Effector memory CD8-positive, alpha-beta T cell (primary cell): ENCODE measurements at regions not wholly inside any gene's neighbourhood (a gene's known extent, or its start where the extent isn't known, plus 50 kb on each side); places are given as distances from the start of the nearest gene placed in this dataset.

Experiments
- ATAC-seq: fragments of 150-1000 bp; cut with Tn5 transposase; replicated peaks from 2 replicates; pipeline ENCODE4 v1.10.0; 2021; ENCODE audit warnings: mild to moderate bottlenecking, moderate library complexity
- DNase-seq, 3 experiments: peaks; one replicate each; pipeline ENCODE4 v3.0.0; 2021
- H3K27ac Mint-ChIP-seq, 2 donors: one replicate each; pipeline ENCODE4 v1.8.0; 2022; ENCODE audit warnings: mild to moderate bottlenecking in 2 of 2, mixed read lengths in 2 of 2, moderate library complexity in 2 of 2
- H3K27me3 Mint-ChIP-seq, 2 donors: one replicate each; pipeline ENCODE4 v1.8.0; 2022; ENCODE audit warnings: mixed read lengths in 2 of 2
- H3K36me3 Mint-ChIP-seq: one replicate; pipeline ENCODE4 v1.8.0; 2022; ENCODE audit warnings: mild to moderate bottlenecking, moderate library complexity, mixed read lengths; ENCODE audit not compliant: insufficient read depth
- H3K4me1 Mint-ChIP-seq, 2 donors: one replicate each; pipeline ENCODE4 v1.8.0; 2022; ENCODE audit warnings: low read depth in 2 of 2, mixed read lengths in 2 of 2
- H3K4me3 Mint-ChIP-seq, 2 donors: one replicate each; pipeline ENCODE4 v1.8.0; 2022; ENCODE audit warnings: mild to moderate bottlenecking in 2 of 2, mixed read lengths in 2 of 2, moderate library complexity in 2 of 2
- H3K9me3 Mint-ChIP-seq, 2 donors: one replicate each; pipeline ENCODE4 v1.8.0; 2022; ENCODE audit warnings: mixed read lengths in 2 of 2

DNA sequence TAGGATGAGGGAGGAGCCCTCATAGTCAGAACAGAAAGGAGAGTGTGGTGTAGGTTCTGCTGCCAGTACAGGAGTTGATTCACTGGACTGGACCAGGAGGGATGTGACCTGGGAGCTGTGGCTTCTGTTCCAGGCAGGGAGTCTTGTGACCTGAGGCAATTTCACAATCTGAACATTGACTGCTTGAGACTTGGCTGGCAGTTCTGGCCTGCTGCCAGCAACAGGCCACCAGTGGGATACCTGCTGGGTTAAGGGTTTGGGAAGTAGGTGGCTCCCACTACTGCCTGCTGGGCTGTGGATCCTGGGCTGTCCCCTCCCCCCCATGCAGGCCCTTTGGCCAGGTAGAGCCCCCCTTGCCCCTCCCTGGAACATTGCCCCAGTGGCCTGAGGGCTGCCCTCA is 268.6 kb upstream of the ARRDC3 start:
- H3K4me1 Mint-ChIP-seq: no peaks in the 10 kb centered on the region

DNA sequence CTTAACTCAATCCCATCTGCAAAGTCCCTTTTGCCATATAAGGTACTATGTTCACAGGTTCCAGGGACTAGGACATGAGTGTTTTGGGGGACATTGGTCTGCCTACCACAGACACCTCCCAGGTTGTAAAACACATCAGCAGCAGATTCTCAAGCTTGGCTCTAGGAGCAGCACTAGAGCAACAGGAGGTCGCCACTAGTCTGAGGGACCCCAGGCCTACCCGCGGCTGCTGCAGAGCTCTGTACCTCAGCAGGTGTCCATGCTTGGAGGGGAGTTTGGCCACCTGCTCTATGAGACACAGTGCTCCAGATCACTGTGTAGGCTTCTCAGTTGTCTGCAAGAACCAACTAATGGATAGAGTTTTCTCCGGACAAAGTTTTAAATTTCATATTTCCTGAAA is 262.2 kb upstream of the ARRDC3 start:
- Mint-ChIP-seq H3K27ac (no peak overlapping the region), H3K9me3 (peaks cover 3 to 6% of the 10 kb centered on the region in 2 donors), H3K4me3 (no peak overlapping the region), H3K27me3 (peaks cover 5 to 6% of the 10 kb centered on the region in 2 donors), H3K36me3 (peaks cover 4% of the 10 kb centered on the region), H3K4me1 (no peaks in the 10 kb centered on the region)
- ATAC-seq (no peak), DNase-seq (no peak)

More for the DNA sequence above, 268.6 kb upstream of the ARRDC3 start:
- peaks cover 5 to 6% of the 10 kb centered on the region in 2 donors for H3K27me3 Mint-ChIP-seq
- no peak overlapping the region for H3K27ac Mint-ChIP-seq
- H3K4me3 Mint-ChIP-seq: no peak overlapping the region
- ATAC-seq (no peak), DNase-seq (no peak)
- peaks cover 4% of the 10 kb centered on the region for H3K36me3 Mint-ChIP-seq
- peaks cover 6 to 7% of the 10 kb centered on the region in 2 donors for H3K9me3 Mint-ChIP-seq

DNA sequence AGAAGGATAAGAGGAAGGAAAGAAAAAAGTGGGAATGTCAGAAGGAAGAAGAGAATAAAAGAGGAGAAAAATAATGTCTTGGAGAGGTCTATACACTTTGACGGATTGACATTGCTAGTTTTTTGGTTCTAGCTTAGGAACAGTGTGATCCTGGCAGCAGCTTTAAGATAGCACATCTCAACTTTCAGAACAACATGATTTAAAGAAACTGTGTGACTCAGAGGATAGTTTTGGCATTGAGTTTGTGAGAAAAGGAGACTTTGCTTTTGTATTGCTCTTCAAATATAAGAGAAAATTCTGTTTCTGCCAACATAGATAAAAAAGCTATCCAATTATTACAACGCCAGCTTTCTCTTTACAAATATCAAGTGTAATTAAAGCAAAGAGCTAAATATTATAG is 260.7 kb upstream of the ARRDC3 start:
- Mint-ChIP-seq H3K36me3 (peaks cover 2% of the 10 kb centered on the region), H3K4me3 (no peak overlapping the region), H3K4me1 (no peaks in the 10 kb centered on the region), H3K9me3 (peaks cover 0 to under 1% of the 10 kb centered on the region in 2 donors), H3K27me3 (peaks cover 1 to 5% of the 10 kb centered on the region in 2 donors), H3K27ac (no peak overlapping the region)
- ATAC-seq: no peak
- no peak for DNase-seq

DNA sequence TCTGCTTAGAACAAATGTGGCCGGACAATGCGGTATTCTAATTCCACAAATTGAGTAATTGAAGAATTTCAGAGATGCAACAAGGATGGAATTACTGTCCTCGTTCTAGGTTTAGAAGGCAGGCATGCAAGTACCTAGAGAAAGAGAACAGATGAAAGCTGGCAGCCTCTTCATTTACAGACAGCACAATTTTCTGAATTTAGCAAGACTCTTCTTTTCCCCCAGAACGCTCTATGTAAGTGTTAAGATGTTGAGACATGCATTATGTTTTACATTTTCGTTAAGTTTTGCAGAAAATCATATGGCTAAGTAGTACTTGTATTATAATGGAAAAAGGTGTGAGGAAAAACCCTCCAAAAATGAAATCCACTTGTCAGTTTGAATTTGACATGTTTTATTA is 259.5 kb upstream of the ARRDC3 start:
- no peak for ATAC-seq
- H3K36me3 Mint-ChIP-seq: no peaks in the 10 kb centered on the region

DNA sequence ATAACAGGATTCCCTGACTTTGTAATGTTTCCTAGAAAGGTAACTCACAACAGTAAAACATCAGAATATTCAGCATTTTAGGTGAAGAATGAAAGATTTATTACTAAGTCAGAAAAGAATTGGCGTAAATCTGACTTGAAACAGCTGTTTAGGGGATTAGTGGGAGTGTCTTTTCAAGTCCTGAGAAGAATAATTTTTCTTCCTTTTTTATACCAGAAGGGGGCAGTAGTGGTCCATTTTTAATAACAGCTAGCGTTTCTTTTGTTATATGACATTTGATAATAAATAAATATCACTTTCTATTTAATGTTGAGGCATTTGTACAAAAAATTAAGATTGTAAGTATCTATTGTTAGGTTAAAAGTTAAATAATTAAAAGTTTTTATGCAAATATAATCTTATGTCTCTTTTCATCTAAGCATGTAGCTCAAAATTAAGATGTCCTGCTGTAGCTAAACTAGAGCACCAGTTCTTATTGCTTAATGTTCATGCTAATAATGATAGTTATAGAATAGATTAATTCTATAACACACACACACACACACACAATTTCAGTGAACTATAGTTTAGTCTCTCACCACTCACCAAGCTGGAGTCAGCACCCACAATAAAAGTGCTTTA is 258.7 kb upstream of the ARRDC3 start:
- Mint-ChIP-seq H3K9me3 (no peaks in the 10 kb centered on the region), H3K36me3 (no peaks in the 10 kb centered on the region), H3K4me3 (no peak overlapping the region), H3K27me3 (no peaks in the 10 kb centered on the region), H3K4me1 (no peaks in the 10 kb centered on the region), H3K27ac (no peak overlapping the region)
- DNase-seq (no peak), ATAC-seq (no peak)

More for the DNA sequence above, 259.5 kb upstream of the ARRDC3 start:
- DNase-seq: no peak
- no peak overlapping the region for H3K27ac Mint-ChIP-seq
- no peak overlapping the region for H3K4me3 Mint-ChIP-seq
- no peaks in the 10 kb centered on the region for H3K27me3 Mint-ChIP-seq
- H3K4me1 Mint-ChIP-seq: no peaks in the 10 kb centered on the region
- H3K9me3 Mint-ChIP-seq: no peaks in the 10 kb centered on the region

DNA sequence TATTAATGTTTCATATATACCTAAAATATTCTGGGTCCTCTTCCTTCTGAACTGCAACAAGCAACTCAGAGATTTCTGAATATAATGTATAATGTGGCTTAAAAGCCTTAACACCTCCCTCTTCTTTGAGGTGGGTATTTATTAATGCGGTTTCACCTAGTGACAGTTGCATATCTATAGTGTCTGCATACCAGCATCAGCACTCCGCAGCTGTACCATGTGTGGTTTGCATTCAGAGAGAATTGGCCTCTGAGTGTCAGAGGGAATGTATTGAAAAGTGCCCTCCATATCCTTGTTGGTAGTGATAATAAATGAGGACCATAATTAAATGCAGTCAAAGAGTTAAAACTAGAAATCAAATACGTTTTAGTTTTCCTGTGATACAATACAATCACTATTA is 256.6 kb upstream of the ARRDC3 start:
- no peak overlapping the region for H3K4me3 Mint-ChIP-seq
- no peak overlapping the region for H3K27ac Mint-ChIP-seq
- DNase-seq (no peak), ATAC-seq (no peak)
- no peaks in the 10 kb centered on the region for H3K36me3 Mint-ChIP-seq
- no peaks in the 10 kb centered on the region for H3K9me3 Mint-ChIP-seq
- no peaks in the 10 kb centered on the region for H3K4me1 Mint-ChIP-seq
- H3K27me3 Mint-ChIP-seq: no peaks in the 10 kb centered on the region

DNA sequence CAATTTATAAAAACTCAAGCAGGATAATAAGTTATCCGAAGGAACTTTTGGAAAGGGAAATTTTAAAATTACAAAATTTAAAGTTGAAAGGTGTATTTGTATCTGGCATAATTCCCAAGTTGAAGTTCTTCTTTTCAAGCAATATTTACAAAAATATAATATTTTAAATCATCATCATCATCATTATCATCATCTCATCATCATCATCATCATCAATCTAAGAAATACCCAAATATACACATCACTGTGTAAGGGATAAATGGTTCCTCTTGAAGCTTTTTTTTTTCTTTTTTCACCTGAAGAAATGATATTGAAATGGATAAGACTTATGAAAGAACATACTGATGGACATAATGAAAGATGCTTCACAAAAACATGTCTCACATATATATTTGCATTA is 254.9 kb upstream of the ARRDC3 start:
- Mint-ChIP-seq H3K36me3 (no peaks in the 10 kb centered on the region), H3K27me3 (no peaks in the 10 kb centered on the region), H3K4me3 (no peak overlapping the region), H3K9me3 (no peaks in the 10 kb centered on the region), H3K4me1 (no peaks in the 10 kb centered on the region), H3K27ac (no peak overlapping the region)
- DNase-seq: no peak
- no peak for ATAC-seq

DNA sequence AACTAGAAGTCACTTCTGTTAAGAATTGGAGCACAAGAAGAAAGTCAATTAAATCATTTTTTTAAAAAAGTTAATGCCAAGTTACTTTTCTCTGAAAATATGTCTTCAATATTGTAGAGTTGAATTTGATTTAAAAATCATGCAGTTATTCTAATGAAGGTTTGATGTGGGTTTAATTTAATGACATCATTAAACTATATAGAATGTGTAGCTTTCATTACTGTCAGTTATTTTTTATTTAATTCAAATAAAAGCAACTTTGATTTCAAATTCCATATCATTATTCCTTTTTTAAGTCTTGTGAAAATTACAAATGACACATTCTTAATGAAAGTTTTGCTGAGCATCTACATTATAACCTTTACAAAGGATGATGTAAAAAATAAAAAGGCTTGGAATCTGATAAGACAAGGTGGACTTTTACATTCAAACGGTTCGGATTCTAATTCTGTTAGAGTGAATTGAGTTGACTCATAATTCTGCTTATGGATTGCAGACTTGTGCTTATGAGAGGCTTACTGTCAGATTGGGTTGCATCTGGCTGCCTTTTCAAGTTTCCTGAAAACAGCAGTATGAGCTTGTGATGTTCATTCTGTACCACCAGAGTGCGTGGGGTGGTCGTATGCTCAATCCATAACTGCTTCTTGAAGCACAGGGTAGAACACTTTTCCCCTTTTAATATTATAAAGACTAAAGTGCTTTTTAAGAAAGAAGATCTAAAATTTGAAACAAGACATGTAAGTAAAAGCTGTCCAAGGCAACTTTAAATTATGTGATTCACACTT is 253.0 kb upstream of the ARRDC3 start:
- H3K27me3 Mint-ChIP-seq: no peaks in the 10 kb centered on the region
- no peak overlapping the region for H3K4me3 Mint-ChIP-seq
- ATAC-seq (no peak), DNase-seq (no peak)
- no peaks in the 10 kb centered on the region for H3K36me3 Mint-ChIP-seq
- H3K4me1 Mint-ChIP-seq: no peaks in the 10 kb centered on the region
- H3K9me3 Mint-ChIP-seq: no peaks in the 10 kb centered on the region
- no peak overlapping the region for H3K27ac Mint-ChIP-seq

DNA sequence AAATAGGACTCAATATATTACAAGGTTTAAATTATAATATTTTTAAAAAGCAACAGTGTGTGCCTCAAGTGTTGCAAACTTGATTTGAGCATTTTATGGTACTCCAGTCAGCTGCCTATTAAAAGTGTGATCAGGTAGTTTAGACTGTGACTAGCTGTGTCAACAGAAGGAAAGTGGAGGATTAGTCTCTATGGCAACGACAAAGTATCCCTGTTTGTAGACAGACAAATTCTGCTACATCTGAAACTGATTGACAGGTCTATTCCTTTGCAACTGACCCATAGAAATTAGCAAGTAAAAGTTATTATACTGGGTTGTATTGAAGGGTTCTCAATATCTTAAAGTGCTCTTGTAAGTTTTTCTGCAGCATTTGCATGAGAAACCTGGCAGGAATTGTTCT is 249.8 kb upstream of the ARRDC3 start:
- H3K36me3 Mint-ChIP-seq: no peaks in the 10 kb centered on the region
- no peaks in the 10 kb centered on the region for H3K4me1 Mint-ChIP-seq
- ATAC-seq (no peak), DNase-seq (no peak)
- H3K27me3 Mint-ChIP-seq: no peaks in the 10 kb centered on the region
- H3K4me3 Mint-ChIP-seq: no peak overlapping the region
- H3K9me3 Mint-ChIP-seq: no peaks in the 10 kb centered on the region
- no peak overlapping the region for H3K27ac Mint-ChIP-seq

DNA sequence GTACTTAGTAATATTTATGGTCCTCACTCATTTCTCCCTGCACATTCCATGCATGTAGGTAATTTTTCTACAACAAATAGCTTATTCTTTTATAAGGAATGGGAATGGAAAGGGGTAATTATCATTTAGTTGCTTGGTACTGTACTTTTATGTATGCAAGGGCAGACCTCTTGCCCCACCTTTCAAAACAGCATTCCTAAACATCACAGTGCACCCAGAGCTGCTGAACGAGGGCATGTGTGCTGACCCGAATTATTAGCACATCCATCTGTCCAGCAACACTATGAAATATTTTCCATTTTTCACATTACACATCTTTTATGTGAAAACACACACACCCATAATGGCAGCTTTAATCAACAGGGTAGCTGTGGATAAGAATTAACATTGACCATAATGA is 228.6 kb upstream of the ARRDC3 start:
- DNase-seq (no peak), ATAC-seq (no peak)
- no peak overlapping the region for H3K4me3 Mint-ChIP-seq
- no peak overlapping the region for H3K27ac Mint-ChIP-seq
- no peaks in the 10 kb centered on the region for H3K4me1 Mint-ChIP-seq
- H3K9me3 Mint-ChIP-seq: no peaks in the 10 kb centered on the region
- no peaks in the 10 kb centered on the region for H3K27me3 Mint-ChIP-seq
- no peaks in the 10 kb centered on the region for H3K36me3 Mint-ChIP-seq

DNA sequence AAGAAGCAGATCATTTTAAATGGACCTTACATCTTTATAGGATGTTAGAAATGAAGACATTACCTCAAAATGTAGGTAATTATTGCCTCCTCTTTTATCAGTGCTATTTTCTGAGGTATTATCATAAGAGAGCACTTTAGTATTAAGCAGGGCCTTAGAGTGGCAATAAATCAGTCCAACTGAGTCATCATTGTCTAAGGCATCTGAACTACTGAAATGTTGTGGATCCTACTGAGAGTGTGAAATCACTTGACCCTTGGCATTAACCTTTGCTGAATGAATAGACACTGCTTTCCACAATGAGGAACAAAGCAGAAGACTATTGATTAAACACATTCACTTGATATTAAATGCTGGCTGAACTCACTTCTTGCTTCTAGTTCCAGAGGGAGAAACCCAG is 224.6 kb upstream of the ARRDC3 start:
- Mint-ChIP-seq H3K4me1 (no peaks in the 10 kb centered on the region), H3K4me3 (no peak overlapping the region), H3K27ac (no peak overlapping the region), H3K36me3 (no peaks in the 10 kb centered on the region), H3K27me3 (no peaks in the 10 kb centered on the region), H3K9me3 (no peaks in the 10 kb centered on the region)
- ATAC-seq: no peak
- no peak for DNase-seq

DNA sequence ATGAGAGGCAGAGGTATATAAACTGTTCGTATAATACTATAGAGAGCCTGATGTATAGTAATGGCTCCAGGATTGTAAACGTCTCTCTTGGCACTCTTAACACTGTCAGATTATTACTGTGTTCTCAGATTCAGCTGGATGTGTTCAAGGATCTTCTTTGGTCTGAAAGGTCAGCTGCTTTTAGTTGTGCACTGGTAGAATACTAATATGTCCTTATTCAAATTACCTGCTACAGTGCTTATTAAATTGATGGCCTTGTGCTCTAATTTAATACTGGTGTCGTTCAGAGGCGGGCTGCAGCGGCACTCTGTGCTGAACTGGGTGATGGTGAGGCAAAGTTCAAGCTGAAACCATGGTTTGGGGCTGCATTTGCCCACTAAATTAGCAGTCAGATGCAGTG is 216.7 kb upstream of the ARRDC3 start:
- no peak for DNase-seq
- Mint-ChIP-seq H3K4me1 (no peaks in the 10 kb centered on the region), H3K27ac (no peak overlapping the region), H3K27me3 (no peaks in the 10 kb centered on the region), H3K9me3 (no peaks in the 10 kb centered on the region), H3K36me3 (no peaks in the 10 kb centered on the region), H3K4me3 (no peak overlapping the region)
- ATAC-seq: no peak

DNA sequence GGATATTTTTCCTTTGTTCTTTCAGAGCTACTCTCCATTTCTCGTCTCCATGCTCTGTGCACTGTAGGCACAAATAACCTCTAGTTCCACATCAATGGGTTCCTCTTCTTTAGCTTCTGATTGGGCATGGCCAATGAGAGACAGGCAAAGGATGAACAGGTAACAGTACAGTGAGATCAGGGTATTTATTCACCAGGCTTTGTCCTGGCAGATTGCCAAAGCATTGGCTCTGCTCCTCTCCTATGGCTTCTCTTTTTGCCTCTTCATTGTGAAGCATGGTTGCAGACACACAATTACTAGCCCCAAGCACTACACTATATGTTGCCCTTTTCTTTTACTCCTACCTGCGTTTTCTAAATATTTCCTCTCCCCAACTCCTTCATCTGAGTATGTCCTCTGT is 215.1 kb upstream of the ARRDC3 start:
- Mint-ChIP-seq H3K4me1 (no peaks in the 10 kb centered on the region), H3K27me3 (no peaks in the 10 kb centered on the region), H3K9me3 (no peaks in the 10 kb centered on the region), H3K36me3 (no peaks in the 10 kb centered on the region), H3K27ac (no peak overlapping the region), H3K4me3 (no peak overlapping the region)
- no peak for DNase-seq
- ATAC-seq: no peak

DNA sequence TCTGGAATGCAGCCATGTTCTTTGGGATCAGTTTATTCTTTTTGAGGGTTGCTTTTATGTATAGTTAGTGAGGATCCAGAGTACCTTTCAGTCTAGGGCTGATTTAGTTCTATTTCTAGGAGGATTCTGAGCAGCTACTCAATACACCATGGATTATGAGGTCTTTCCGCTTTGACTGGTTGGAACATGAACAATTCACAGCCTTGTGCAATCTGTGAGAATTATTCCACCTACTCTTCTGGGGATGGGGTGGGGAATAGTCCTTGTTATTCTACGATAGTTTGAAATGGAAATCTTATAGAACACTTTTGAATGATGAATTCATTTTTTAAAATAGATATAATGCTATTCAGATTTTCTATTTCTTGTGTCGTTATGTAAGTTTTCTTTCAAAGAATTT is 212.3 kb upstream of the ARRDC3 start:
- Mint-ChIP-seq H3K27ac (no peak overlapping the region), H3K9me3 (peaks cover 0 to 2% of the 10 kb centered on the region in 2 donors), H3K36me3 (no peaks in the 10 kb centered on the region), H3K4me1 (no peaks in the 10 kb centered on the region), H3K4me3 (no peak overlapping the region), H3K27me3 (no peaks in the 10 kb centered on the region)
- DNase-seq: no peak
- ATAC-seq: no peak
